Activated naive CD4-positive, alpha-beta T cell treated with anti-CD3 and anti-CD28 coated beads, Interleukin-2, amount 10 ng/mL, durations not matched to agents 7 days and 5 days (primary cell): ENCODE measurements at regions not wholly inside any gene's neighbourhood (a gene's known extent, or its start where the extent isn't known, plus 50 kb on each side); places are given as distances from the start of the nearest gene placed in this dataset.
"Not testable (repeated sequence)": the region's sequence is repeated elsewhere in the genome, so short reads cannot be mapped to it uniquely, and the experiment has no call there.

ENCODE experiments used
- CTCF ChIA-PET: fragments of 350-600 bp; sonication (Branson Sonifier 250); formaldehyde crosslinking; loops from one replicate; lab custom pipeline; 2021; ENCODE audit warnings: antibody characterized with exemption; lab: Charles Lee
- DNase-seq: peaks from one replicate; pipeline ENCODE4 v3.0.0-alpha.2; 2020
- H3K27ac Mint-ChIP-seq: one replicate; pipeline ENCODE4 v1.8.0; 2021; ENCODE audit warnings: mild to moderate bottlenecking, moderate library complexity, mixed read lengths
- H3K27me3 Mint-ChIP-seq: one replicate; pipeline ENCODE4 v1.8.0; 2021; ENCODE audit warnings: mild to moderate bottlenecking, mixed read lengths
- H3K36me3 Mint-ChIP-seq: one replicate; pipeline ENCODE4 v1.8.0; 2021; ENCODE audit warnings: mixed read lengths
- H3K4me1 Mint-ChIP-seq: one replicate; pipeline ENCODE4 v1.8.0; 2021; ENCODE audit warnings: mixed read lengths
- H3K4me3 Mint-ChIP-seq: one replicate; pipeline ENCODE4 v1.8.0; 2021; ENCODE audit warnings: mild to moderate bottlenecking, moderate library complexity, mixed read lengths
- H3K9me3 Mint-ChIP-seq: one replicate; pipeline ENCODE4 v1.8.0; 2021; ENCODE audit warnings: mixed read lengths

GRCh38 chr20:12575352-12576095 lies 433.2 kb upstream of the SPTLC3 start:
- Mint-ChIP-seq H3K4me3 (no peak overlapping the region), H3K36me3 (no peaks in the 10 kb centered on the region), H3K27ac (no peak overlapping the region), H3K27me3 (no peaks in the 10 kb centered on the region), H3K4me1 (no peaks in the 10 kb centered on the region), H3K9me3 (no peaks in the 10 kb centered on the region)
- DNase-seq = no peak
- CTCF ChIA-PET = no interaction called here

DNA sequence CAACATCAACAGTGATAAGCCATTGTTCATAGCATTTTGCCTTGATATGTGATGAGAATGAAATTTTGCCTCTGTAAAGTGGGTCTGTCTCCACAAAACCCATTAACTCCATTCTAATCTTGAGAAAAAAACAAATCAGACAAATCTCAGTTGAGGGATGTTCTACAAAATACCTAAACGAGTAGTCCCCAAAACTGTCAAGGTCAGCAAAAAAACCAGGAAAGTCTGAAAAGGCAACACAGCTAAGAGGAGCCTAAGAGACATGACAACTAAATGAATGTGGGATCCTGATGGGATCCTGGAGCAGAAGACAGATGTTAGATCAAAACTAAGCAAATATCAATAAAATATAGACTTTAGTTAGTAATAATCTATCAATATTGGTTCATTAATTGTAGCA lies 431.6 kb upstream of the SPTLC3 start:
- CTCF ChIA-PET = no interaction called here
- Mint-ChIP-seq H3K4me3 (no peak overlapping the region), H3K4me1 (no peaks in the 10 kb centered on the region), H3K36me3 (no peaks in the 10 kb centered on the region), H3K27me3 (no peaks in the 10 kb centered on the region), H3K27ac (no peak overlapping the region), H3K9me3 (peaks cover 6% of the 10 kb centered on the region)
- no peak for DNase-seq

DNA sequence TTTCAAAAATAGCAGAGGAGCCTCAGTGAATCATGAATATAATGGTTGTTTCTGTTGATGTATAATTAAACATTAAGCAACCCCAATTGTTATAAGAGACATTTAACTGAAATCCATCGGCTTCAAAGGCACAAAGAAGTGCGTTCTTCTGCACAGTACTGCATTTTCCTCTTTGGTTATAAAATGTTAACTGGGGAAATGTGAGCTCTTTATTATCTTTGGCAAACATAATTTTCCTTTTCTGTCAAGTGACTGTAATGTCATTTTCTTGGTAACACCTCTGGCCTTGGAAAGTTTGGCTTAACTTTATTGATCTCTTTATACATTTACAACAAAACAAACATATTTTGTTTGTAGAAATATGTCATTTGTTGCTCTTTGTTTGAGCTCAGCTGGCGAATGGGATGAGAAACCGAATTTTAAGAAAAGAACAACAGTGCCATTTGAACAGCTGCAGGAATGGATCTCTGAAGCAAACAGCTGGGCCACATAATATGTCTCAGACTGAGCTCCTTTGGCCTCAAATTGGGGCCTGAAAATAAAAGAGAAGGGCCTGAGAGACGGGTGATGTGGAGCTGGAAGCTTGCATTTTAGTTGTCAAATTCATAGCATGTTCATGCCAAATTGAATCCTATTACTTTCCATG lies 427.0 kb upstream of the SPTLC3 start:
- no peaks in the 10 kb centered on the region for H3K36me3 Mint-ChIP-seq
- H3K27me3 Mint-ChIP-seq = no peaks in the 10 kb centered on the region
- peaks cover 7% of the 10 kb centered on the region for H3K9me3 Mint-ChIP-seq
- no peak overlapping the region for H3K27ac Mint-ChIP-seq
- no peak overlapping the region for H3K4me3 Mint-ChIP-seq
- no peaks in the 10 kb centered on the region for H3K4me1 Mint-ChIP-seq
- no peak for DNase-seq
- CTCF ChIA-PET = no interaction called here

- H3K27me3 Mint-ChIP-seq, H3K27ac Mint-ChIP-seq, H3K4me1 Mint-ChIP-seq, CTCF ChIA-PET, H3K36me3 Mint-ChIP-seq, H3K4me3 Mint-ChIP-seq, DNase-seq, H3K9me3 Mint-ChIP-seq: not testable (repeated sequence)
These were observed 426.1 kb upstream of the SPTLC3 start for GRCh38 chr20:12582710-12583109.

- Mint-ChIP-seq H3K27ac (no peak overlapping the region), H3K9me3 (peaks cover 16% of the 10 kb centered on the region), H3K4me1 (no peaks in the 10 kb centered on the region), H3K36me3 (no peaks in the 10 kb centered on the region), H3K4me3 (no peak overlapping the region), H3K27me3 (no peaks in the 10 kb centered on the region)
- DNase-seq = no peak
- CTCF ChIA-PET = no interaction called here
These were observed 416.8 kb upstream of the SPTLC3 start for GRCh38 chr20:12591949-12592470.

DNA sequence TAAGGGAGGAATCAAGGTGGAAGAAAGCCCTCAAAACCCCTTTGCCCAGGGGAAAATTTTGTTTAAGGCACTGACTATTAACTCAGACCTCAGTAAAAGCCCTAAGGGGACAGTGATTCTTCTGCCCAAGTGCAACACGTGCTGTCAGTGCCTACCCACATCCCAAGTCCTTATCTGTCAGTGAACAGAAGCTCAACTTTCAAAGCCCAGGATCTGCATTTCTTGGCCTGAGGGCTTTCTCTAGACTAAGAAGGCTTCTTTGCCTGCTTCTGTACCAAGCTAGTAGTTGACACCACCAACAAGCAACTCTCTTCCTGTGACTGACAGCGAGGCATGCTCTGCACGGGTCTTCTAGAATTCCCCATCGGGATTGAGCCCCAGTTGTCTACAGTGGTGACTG lies 416.0 kb upstream of the SPTLC3 start:
- no peak overlapping the region for H3K27ac Mint-ChIP-seq
- no peak for DNase-seq
- CTCF ChIA-PET = no interaction called here
- peaks cover 16% of the 10 kb centered on the region for H3K9me3 Mint-ChIP-seq
- no peaks in the 10 kb centered on the region for H3K4me1 Mint-ChIP-seq
- no peaks in the 10 kb centered on the region for H3K36me3 Mint-ChIP-seq
- H3K27me3 Mint-ChIP-seq = no peaks in the 10 kb centered on the region
- H3K4me3 Mint-ChIP-seq = no peak overlapping the region

DNA sequence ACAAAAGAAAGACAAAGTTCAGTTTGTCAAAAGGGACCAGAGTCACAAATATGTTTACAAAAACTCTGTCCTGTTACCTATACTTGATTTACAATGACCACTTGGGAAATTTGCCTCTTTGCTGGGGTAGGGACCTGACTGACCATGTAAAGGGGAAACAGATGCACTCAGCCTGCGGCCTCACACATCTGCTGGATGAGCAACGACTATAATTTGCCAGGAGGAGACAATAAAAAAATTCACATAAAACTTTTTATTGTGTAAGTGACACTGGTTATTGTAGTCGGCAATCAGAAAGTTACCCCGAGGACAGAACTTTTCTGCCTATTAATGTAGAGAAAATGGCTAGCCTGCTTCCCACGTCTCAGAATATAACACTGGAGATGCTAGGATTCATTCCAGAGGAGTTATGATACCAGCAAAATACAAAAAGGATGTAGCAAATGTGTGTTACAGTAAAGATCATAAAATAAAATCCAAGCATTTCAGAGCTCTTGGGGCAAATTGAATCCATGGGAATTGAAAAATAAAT lies 415.4 kb upstream of the SPTLC3 start:
- no peak overlapping the region for H3K4me3 Mint-ChIP-seq
- H3K27me3 Mint-ChIP-seq = no peaks in the 10 kb centered on the region
- H3K9me3 Mint-ChIP-seq = peaks cover 15% of the 10 kb centered on the region
- CTCF ChIA-PET = no interaction called here
- no peak for DNase-seq
- H3K27ac Mint-ChIP-seq = no peak overlapping the region
- H3K4me1 Mint-ChIP-seq = no peaks in the 10 kb centered on the region
- H3K36me3 Mint-ChIP-seq = no peaks in the 10 kb centered on the region

- H3K4me1 Mint-ChIP-seq = no peaks in the 10 kb centered on the region
- H3K9me3 Mint-ChIP-seq = peaks cover 12% of the 10 kb centered on the region
- no peaks in the 10 kb centered on the region for H3K36me3 Mint-ChIP-seq
- no peaks in the 10 kb centered on the region for H3K27me3 Mint-ChIP-seq
- CTCF ChIA-PET = no interaction called here
- no peak overlapping the region for H3K27ac Mint-ChIP-seq
- DNase-seq = no peak
- H3K4me3 Mint-ChIP-seq = no peak overlapping the region
These were observed 414.2 kb upstream of the SPTLC3 start for GRCh38 chr20:12594410-12595088.

- no peak for DNase-seq
- Mint-ChIP-seq H3K27ac (no peak overlapping the region), H3K27me3 (no peaks in the 10 kb centered on the region), H3K36me3 (no peaks in the 10 kb centered on the region), H3K4me1 (no peaks in the 10 kb centered on the region), H3K4me3 (no peak overlapping the region), H3K9me3 (peaks cover 12% of the 10 kb centered on the region)
- CTCF ChIA-PET = no interaction called here
These were observed 412.9 kb upstream of the SPTLC3 start for GRCh38 chr20:12595841-12596240.

GRCh38 chr20:12596863-12597262 lies 411.9 kb upstream of the SPTLC3 start:
- H3K27ac Mint-ChIP-seq = no peak overlapping the region
- H3K36me3 Mint-ChIP-seq = no peaks in the 10 kb centered on the region
- CTCF ChIA-PET = no interaction called here
- DNase-seq = no peak
- no peak overlapping the region for H3K4me3 Mint-ChIP-seq
- no peaks in the 10 kb centered on the region for H3K27me3 Mint-ChIP-seq
- H3K9me3 Mint-ChIP-seq = peaks cover 9% of the 10 kb centered on the region
- H3K4me1 Mint-ChIP-seq = no peaks in the 10 kb centered on the region

GRCh38 chr20:12597551-12597950 lies 411.2 kb upstream of the SPTLC3 start:
- no peaks in the 10 kb centered on the region for H3K36me3 Mint-ChIP-seq
- no peak overlapping the region for H3K4me3 Mint-ChIP-seq
- CTCF ChIA-PET = no interaction called here
- no peak overlapping the region for H3K27ac Mint-ChIP-seq
- no peak for DNase-seq
- H3K4me1 Mint-ChIP-seq = no peaks in the 10 kb centered on the region
- H3K9me3 Mint-ChIP-seq = peaks cover 5% of the 10 kb centered on the region
- H3K27me3 Mint-ChIP-seq = no peaks in the 10 kb centered on the region

DNA sequence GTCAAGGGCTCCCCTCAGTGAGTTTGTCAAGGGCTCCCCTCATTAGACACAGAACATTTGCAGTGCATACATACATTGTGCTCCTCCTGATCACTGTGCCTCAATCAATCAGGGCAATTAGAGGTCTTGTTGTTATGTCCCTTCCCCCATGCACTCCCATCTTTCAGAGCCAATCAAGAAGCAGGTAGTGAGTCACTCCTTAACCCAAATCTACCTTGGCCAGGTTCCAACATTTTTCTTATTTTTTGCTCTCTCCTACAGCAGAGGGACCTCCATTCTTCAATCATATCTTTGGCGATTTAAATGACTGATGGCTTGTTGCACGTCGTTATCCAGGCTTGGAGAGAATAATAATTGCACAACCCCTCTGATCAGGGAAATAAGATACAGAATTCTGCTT lies 409.9 kb upstream of the SPTLC3 start:
- Mint-ChIP-seq H3K9me3 (peaks cover 4% of the 10 kb centered on the region), H3K27me3 (no peaks in the 10 kb centered on the region), H3K27ac (no peak overlapping the region), H3K4me3 (no peak overlapping the region), H3K4me1 (no peaks in the 10 kb centered on the region), H3K36me3 (no peaks in the 10 kb centered on the region)
- no peak for DNase-seq
- CTCF ChIA-PET = no interaction called here

GRCh38 chr20:12599494-12599893 lies 409.3 kb upstream of the SPTLC3 start:
- H3K27ac Mint-ChIP-seq = no peak overlapping the region
- no peaks in the 10 kb centered on the region for H3K36me3 Mint-ChIP-seq
- H3K4me3 Mint-ChIP-seq = no peak overlapping the region
- CTCF ChIA-PET = no interaction called here
- H3K4me1 Mint-ChIP-seq = no peaks in the 10 kb centered on the region
- H3K9me3 Mint-ChIP-seq = peaks cover 4% of the 10 kb centered on the region
- no peaks in the 10 kb centered on the region for H3K27me3 Mint-ChIP-seq
- DNase-seq = no peak

GRCh38 chr20:12605751-12606150 lies 403.0 kb upstream of the SPTLC3 start:
- Mint-ChIP-seq H3K27me3 (no peaks in the 10 kb centered on the region), H3K27ac (no peak overlapping the region), H3K4me3 (no peak overlapping the region), H3K36me3 (no peaks in the 10 kb centered on the region), H3K9me3 (peaks cover 3% of the 10 kb centered on the region), H3K4me1 (no peaks in the 10 kb centered on the region)
- CTCF ChIA-PET = no interaction called here
- DNase-seq = no peak
